ENCODE measurements at regions not wholly inside any gene's neighbourhood (a gene's known extent, or its start where the extent isn't known, plus 50 kb on each side); places are given as distances from the start of the nearest gene placed in this dataset.

- TF ChIP-seq CTCF (IDR thresholded peaks at IDR 0.05; ENCODE audit: low read depth, low read length, poor library complexity, severe bottlenecking) (no peak), EZH2phosphoT487 (IDR thresholded peaks at IDR 0.05; ENCODE audit: borderline replicate concordance, low read length) (no peak)
These were observed 260.3 kb downstream of the XXYLT1 start for GRCh38 chr3:195010551-195011100.

All from DOHH2 (cell line).